ENCODE measurements at regions not wholly inside any gene's neighbourhood (a gene's known extent, or its start where the extent isn't known, plus 50 kb on each side); places are given as distances from the start of the nearest gene placed in this dataset.

GRCh38 chr15:36527235-36528162 lies 51.9 kb upstream of the CDIN1 start:
- DNase-seq = peak; percentile 63

GRCh38 chr15:36529296-36530011 lies 50.0 kb upstream of the CDIN1 start:
- no peak for DNase-seq
